ENCODE measurements at regions not wholly inside any gene's neighbourhood (a gene's known extent, or its start where the extent isn't known, plus 50 kb on each side); places are given as distances from the start of the nearest gene placed in this dataset.

DNA sequence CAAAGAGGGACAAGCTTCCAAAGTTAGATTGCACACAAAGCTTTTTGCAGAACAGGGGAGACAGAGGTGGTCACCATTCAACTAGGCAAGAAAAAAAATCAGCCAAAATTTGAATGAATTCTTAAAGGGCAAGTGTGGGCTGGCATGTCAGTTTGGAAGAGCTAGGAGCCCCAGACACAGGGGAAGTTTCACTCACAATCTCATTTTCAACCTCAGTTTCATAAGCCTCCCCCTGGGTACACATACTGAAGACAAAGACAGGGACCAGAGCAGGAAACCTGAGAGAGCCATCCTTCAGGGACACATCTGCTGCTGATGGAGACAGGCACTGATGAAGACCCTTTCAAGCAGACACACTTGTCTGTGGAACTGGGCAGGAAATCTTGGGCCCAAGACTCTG is 106.3 kb upstream of the PSMD7 start:
- Histone ChIP-seq H3K4me3 (no peak overlapping the region), H3K9me3 (peaks cover 0 to 7% (median 0%) of the 10 kb centered on the region in 8 donors), H3K27ac (no peak overlapping the region), H3K27me3 (replicated peaks in 1 of 7) (no peaks in the 10 kb centered on the region), H3K4me1 (no peaks in the 10 kb centered on the region), H3K36me3 (no peaks in the 10 kb centered on the region)
- no peak for DNase-seq
- intact Hi-C loops (cut with DNase I; ENCODE audit: low total_unique reads): no loop called here
- TF ChIP-seq, protein P1, sequence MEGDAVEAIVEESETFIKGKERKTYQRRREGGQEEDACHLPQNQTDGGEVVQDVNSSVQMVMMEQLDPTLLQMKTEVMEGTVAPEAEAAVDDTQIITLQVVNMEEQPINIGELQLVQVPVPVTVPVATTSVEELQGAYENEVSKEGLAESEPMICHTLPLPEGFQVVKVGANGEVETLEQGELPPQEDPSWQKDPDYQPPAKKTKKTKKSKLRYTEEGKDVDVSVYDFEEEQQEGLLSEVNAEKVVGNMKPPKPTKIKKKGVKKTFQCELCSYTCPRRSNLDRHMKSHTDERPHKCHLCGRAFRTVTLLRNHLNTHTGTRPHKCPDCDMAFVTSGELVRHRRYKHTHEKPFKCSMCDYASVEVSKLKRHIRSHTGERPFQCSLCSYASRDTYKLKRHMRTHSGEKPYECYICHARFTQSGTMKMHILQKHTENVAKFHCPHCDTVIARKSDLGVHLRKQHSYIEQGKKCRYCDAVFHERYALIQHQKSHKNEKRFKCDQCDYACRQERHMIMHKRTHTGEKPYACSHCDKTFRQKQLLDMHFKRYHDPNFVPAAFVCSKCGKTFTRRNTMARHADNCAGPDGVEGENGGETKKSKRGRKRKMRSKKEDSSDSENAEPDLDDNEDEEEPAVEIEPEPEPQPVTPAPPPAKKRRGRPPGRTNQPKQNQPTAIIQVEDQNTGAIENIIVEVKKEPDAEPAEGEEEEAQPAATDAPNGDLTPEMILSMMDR (IDR thresholded peaks at IDR 0.05 in 8 of 11, conservative IDR thresholded peaks at IDR 0.05 in 3 of 11): no peak

DNA sequence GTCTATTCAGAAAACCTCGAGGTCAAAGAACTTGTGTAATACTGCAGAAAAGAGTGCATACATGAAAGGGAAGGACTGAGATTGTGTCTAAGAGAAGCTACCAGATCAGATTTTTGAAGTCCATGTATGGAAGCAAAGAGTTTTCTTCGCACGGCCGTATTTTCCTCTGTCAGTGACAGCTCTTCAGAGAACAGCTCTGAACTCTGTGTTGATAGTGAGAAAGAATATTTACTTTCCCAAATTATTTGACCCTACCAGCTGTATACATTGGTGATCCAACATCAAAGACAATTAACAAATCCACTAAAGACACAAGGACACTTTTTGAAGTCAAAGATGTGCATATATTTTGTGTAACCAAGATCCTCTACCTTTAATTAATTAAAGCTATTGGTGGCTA is 107.8 kb upstream of the PSMD7 start:
- no peaks in the 10 kb centered on the region for H3K27me3 ChIP-seq (replicated peaks in 1 of 7)
- 83 to 91% (median 85%) methylated on average over 4 of the region's 4 CpGs for WGBS, 5 donors
- no peak overlapping the region for H3K27ac ChIP-seq
- TF ChIP-seq POLR2A (IDR thresholded peaks at IDR 0.05): no peak
- TF ChIP-seq POLR2AphosphoS5 (IDR thresholded peaks at IDR 0.05): no peak
- TF ChIP-seq, protein P1 (IDR thresholded peaks at IDR 0.05 in 8 of 11, conservative IDR thresholded peaks at IDR 0.05 in 3 of 11): no peak
- no peaks in the 10 kb centered on the region for H3K36me3 ChIP-seq
- intact Hi-C loops (cut with DNase I; ENCODE audit: low total_unique reads): no loop called here
- no peaks in the 10 kb centered on the region for H3K4me1 ChIP-seq
- DNase-seq: no peak
- H3K9me3 ChIP-seq: peaks cover 0 to 7% (median 0%) of the 10 kb centered on the region in 8 donors
- no peak overlapping the region for H3K4me3 ChIP-seq

DNA sequence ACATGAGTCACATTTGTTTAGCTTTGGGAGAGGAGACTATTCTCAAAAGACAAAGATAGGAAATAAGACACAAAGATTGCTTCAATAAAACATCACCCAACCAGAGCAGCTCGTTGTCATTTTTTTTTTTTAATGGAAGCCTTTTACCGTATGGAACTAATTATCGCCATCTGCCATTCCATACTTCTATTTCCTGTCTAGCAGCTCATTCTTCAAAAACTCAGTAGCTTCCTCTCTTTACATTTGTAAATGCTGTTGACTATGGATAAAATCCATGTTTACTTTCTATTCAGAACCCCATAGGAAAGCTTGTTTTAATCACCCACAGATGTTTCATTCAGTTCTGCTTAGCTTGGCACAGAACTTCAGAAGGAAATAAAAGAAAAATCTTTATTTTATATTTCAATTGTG is 110.0 kb upstream of the PSMD7 start:
- intact Hi-C loops (cut with DNase I; ENCODE audit: low total_unique reads): no loop called here
- Histone ChIP-seq H3K27ac (no peak overlapping the region), H3K9me3 (peaks cover 0 to 20% (median 8%) of the 10 kb centered on the region in 8 donors), H3K27me3 (replicated peaks in 1 of 7) (no peaks in the 10 kb centered on the region), H3K36me3 (no peaks in the 10 kb centered on the region), H3K4me1 (no peaks in the 10 kb centered on the region), H3K4me3 (no peak overlapping the region)
- no peak for DNase-seq
- TF ChIP-seq POLR2A (IDR thresholded peaks at IDR 0.05) (no peak), POLR2AphosphoS5 (IDR thresholded peaks at IDR 0.05) (no peak)
- TF ChIP-seq, protein P1 (IDR thresholded peaks at IDR 0.05 in 8 of 11, conservative IDR thresholded peaks at IDR 0.05 in 3 of 11): no peak
- WGBS, 5 donors: 50 to 66% (median 62%) methylated on average over 3 of the region's 3 CpGs

DNA sequence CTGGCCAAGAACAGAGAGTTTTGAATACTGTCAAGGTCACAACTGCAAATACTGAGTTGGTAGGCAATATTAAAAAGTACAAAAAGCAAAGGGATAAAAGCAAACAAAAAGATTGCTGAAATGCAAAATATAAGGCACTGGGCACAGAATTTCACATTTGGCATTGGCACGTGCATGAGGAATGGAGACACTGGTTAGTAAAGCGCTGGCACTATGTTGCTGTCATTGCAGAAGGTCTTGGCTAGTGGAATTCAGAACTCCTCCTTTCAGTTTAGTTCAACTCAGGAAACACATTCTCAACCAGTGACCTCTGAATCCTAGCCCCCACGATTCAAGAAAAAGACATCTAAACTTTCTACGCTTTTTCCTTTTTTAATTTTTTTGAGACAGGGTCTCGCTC is 111.8 kb upstream of the PSMD7 start:
- intact Hi-C loops (cut with DNase I; ENCODE audit: low total_unique reads): no loop called here
- Histone ChIP-seq H3K27ac (no peak overlapping the region), H3K4me1 (no peaks in the 10 kb centered on the region), H3K4me3 (no peak overlapping the region), H3K36me3 (no peaks in the 10 kb centered on the region), H3K9me3 (peaks cover 0 to 31% (median 21%) of the 10 kb centered on the region in 8 donors), H3K27me3 (replicated peaks in 1 of 7) (no peaks in the 10 kb centered on the region)
- TF ChIP-seq, protein P1 (IDR thresholded peaks at IDR 0.05 in 8 of 11, conservative IDR thresholded peaks at IDR 0.05 in 3 of 11): no peak
- TF ChIP-seq POLR2A (IDR thresholded peaks at IDR 0.05) (no peak), POLR2AphosphoS5 (IDR thresholded peaks at IDR 0.05) (no peak)
- 79 to 86% (median 82%) methylated on average over 5 of the region's 5 CpGs for WGBS, 5 donors
- DNase-seq: no peak

All from spleen (tissue), 11 donors.